ENCODE measurements at regions not wholly inside any gene's neighbourhood (a gene's known extent, or its start where the extent isn't known, plus 50 kb on each side); places are given as distances from the start of the nearest gene placed in this dataset.

GRCh38 chr16:87072101-87072500 is 245.1 kb downstream of the C16orf95 start:
- DNase-seq (ENCODE audit: low read depth) = no peak

GRCh38 chr16:87074641-87075318 is 242.4 kb downstream of the C16orf95 start:
- no peak for DNase-seq (ENCODE audit: low read depth)

GRCh38 chr16:87075319-87075860 is 241.8 kb downstream of the C16orf95 start:
- no peak for DNase-seq (ENCODE audit: low read depth)

GRCh38 chr16:87076331-87076949 is 240.8 kb downstream of the C16orf95 start:
- no peak for DNase-seq (ENCODE audit: low read depth)

GRCh38 chr16:87076950-87077749 is 240.0 kb downstream of the C16orf95 start:
- DNase-seq (ENCODE audit: low read depth) = no peak

- DNase-seq (ENCODE audit: low read depth) = no peak
Measured at GRCh38 chr16:87077750-87078127, 239.5 kb downstream of the C16orf95 start.

GRCh38 chr16:87080571-87081167 is 236.5 kb downstream of the C16orf95 start:
- DNase-seq (ENCODE audit: low read depth) = no peak

GRCh38 chr16:87085441-87085840 is 231.8 kb downstream of the C16orf95 start:
- no peak for DNase-seq (ENCODE audit: low read depth)

- DNase-seq (ENCODE audit: low read depth) = no peak
Measured at GRCh38 chr16:87086156-87086555, 231.0 kb downstream of the C16orf95 start.

- DNase-seq (ENCODE audit: low read depth) = no peak
Measured at GRCh38 chr16:87086575-87086974, 230.6 kb downstream of the C16orf95 start.

- DNase-seq (ENCODE audit: low read depth) = no peak
Measured at GRCh38 chr16:87092958-87093357, 224.2 kb downstream of the C16orf95 start.

- DNase-seq (ENCODE audit: low read depth) = no peak
Measured at GRCh38 chr16:87093804-87094555, 223.2 kb downstream of the C16orf95 start.

GRCh38 chr16:87094556-87094865 is 222.7 kb downstream of the C16orf95 start:
- no peak for DNase-seq (ENCODE audit: low read depth)

- DNase-seq (ENCODE audit: low read depth) = no peak
Measured at GRCh38 chr16:87095271-87095670, 221.9 kb downstream of the C16orf95 start.

- no peak for DNase-seq (ENCODE audit: low read depth)
Measured at GRCh38 chr16:87096746-87097333, 220.4 kb downstream of the C16orf95 start.

- DNase-seq (ENCODE audit: low read depth) = no peak
Measured at GRCh38 chr16:87098361-87098760, 218.8 kb downstream of the C16orf95 start.

- DNase-seq (ENCODE audit: low read depth) = no peak
Measured at GRCh38 chr16:87098976-87099720, 218.0 kb downstream of the C16orf95 start.

- DNase-seq (ENCODE audit: low read depth) = no peak
Measured at GRCh38 chr16:87100306-87101058, 216.7 kb downstream of the C16orf95 start.

GRCh38 chr16:87101903-87102302 is 215.3 kb downstream of the C16orf95 start:
- DNase-seq (ENCODE audit: low read depth) = no peak

GRCh38 chr16:87107201-87107600 is 210.0 kb downstream of the C16orf95 start:
- DNase-seq (ENCODE audit: low read depth) = no peak
